Progenitor cell of endocrine pancreas (in vitro differentiated cells): ENCODE measurements at regions not wholly inside any gene's neighbourhood (a gene's known extent, or its start where the extent isn't known, plus 50 kb on each side); places are given as distances from the start of the nearest gene placed in this dataset.

ENCODE experiments used
- DNase-seq: peaks from one replicate; pipeline ENCODE4 v3.0.0; 2021; ENCODE audit warnings: low spot score; ENCODE audit not compliant: unreplicated experiment
- H3K27ac Mint-ChIP-seq: 2 replicates; pipeline ENCODE4 v1.8.0; 2021; ENCODE audit warnings: mild to moderate bottlenecking, moderate library complexity, mixed read lengths
- H3K27me3 Mint-ChIP-seq: 2 replicates; pipeline ENCODE4 v1.8.0; 2021; ENCODE audit warnings: mixed read lengths
- H3K36me3 Mint-ChIP-seq: 2 replicates; pipeline ENCODE4 v1.8.0; 2022; ENCODE audit warnings: mixed read lengths; ENCODE audit not compliant: insufficient read depth
- H3K4me1 Mint-ChIP-seq: 2 replicates; pipeline ENCODE4 v1.8.0; 2021; ENCODE audit warnings: low read depth, mixed read lengths
- H3K4me3 Mint-ChIP-seq: 2 replicates; pipeline ENCODE4 v1.8.0; 2021; ENCODE audit warnings: low read depth, mild to moderate bottlenecking, moderate library complexity, mixed read lengths
- H3K9me3 Mint-ChIP-seq: 2 replicates; pipeline ENCODE4 v1.8.0; 2021; ENCODE audit warnings: low read depth, mixed read lengths
- CTCF ChIP-seq: fragments of 200-600 bp; sonication (generic); IDR thresholded peaks from one replicate; pipeline ENCODE4 v1.5.0; 2021; ENCODE audit warnings: antibody characterized with exemption, mild to moderate bottlenecking; ENCODE audit not compliant: unreplicated experiment

GRCh38 chr5:23139338-23140171 lies 286.4 kb upstream of the CDH12 start:
- Mint-ChIP-seq H3K4me1 (peaks cover 3% of the 10 kb centered on the region), H3K4me3 (no peak overlapping the region), H3K36me3 (no peaks in the 10 kb centered on the region), H3K27me3 (no peaks in the 10 kb centered on the region), H3K9me3 (peaks cover 14% of the 10 kb centered on the region), H3K27ac (no peak overlapping the region)
- TF ChIP-seq CTCF, result peak; percentile 65
- DNase-seq, result no peak

GRCh38 chr5:23136958-23137357 lies 283.8 kb upstream of the CDH12 start:
- no peak for TF ChIP-seq CTCF
- DNase-seq, result no peak
- Mint-ChIP-seq H3K9me3 (no peaks in the 10 kb centered on the region), H3K36me3 (no peaks in the 10 kb centered on the region), H3K27me3 (no peaks in the 10 kb centered on the region), H3K27ac (no peak overlapping the region), H3K4me3 (no peak overlapping the region), H3K4me1 (peaks cover 3% of the 10 kb centered on the region)

- H3K36me3 Mint-ChIP-seq, result no peaks in the 10 kb centered on the region
- peaks cover 3% of the 10 kb centered on the region for H3K4me1 Mint-ChIP-seq
- peaks cover 11% of the 10 kb centered on the region for H3K9me3 Mint-ChIP-seq
- H3K27me3 Mint-ChIP-seq, result no peaks in the 10 kb centered on the region
- DNase-seq, result no peak
- no peak overlapping the region for H3K27ac Mint-ChIP-seq
- no peak for TF ChIP-seq CTCF
- no peak overlapping the region for H3K4me3 Mint-ChIP-seq
Observed at GRCh38 chr5:23132231-23132630, 279.1 kb upstream of the CDH12 start.

- TF ChIP-seq CTCF, result no peak
- no peaks in the 10 kb centered on the region for H3K9me3 Mint-ChIP-seq
- no peaks in the 10 kb centered on the region for H3K27me3 Mint-ChIP-seq
- H3K36me3 Mint-ChIP-seq, result no peaks in the 10 kb centered on the region
- H3K4me1 Mint-ChIP-seq, result no peaks in the 10 kb centered on the region
- no peak for DNase-seq
- H3K27ac Mint-ChIP-seq, result no peak overlapping the region
- no peak overlapping the region for H3K4me3 Mint-ChIP-seq
Observed at GRCh38 chr5:23112237-23112636, 259.1 kb upstream of the CDH12 start.

GRCh38 chr5:23105021-23105420 lies 251.9 kb upstream of the CDH12 start:
- no peak overlapping the region for H3K4me3 Mint-ChIP-seq
- no peak overlapping the region for H3K27ac Mint-ChIP-seq
- H3K9me3 Mint-ChIP-seq, result peaks cover 6% of the 10 kb centered on the region
- H3K4me1 Mint-ChIP-seq, result no peaks in the 10 kb centered on the region
- no peaks in the 10 kb centered on the region for H3K36me3 Mint-ChIP-seq
- TF ChIP-seq CTCF, result no peak
- no peaks in the 10 kb centered on the region for H3K27me3 Mint-ChIP-seq
- DNase-seq, result no peak
